Choroid plexus epithelial cell (primary cell): ENCODE measurements at regions not wholly inside any gene's neighbourhood (a gene's known extent, or its start where the extent isn't known, plus 50 kb on each side); places are given as distances from the start of the nearest gene placed in this dataset.

Experiments used
- DNase-seq: peaks from one replicate; pipeline ENCODE4 v3.0.0-alpha.2; 2010; ENCODE audit warnings: low read depth
- H3K4me3 ChIP-seq: 2 replicates; pipeline ENCODE4 v1.5.1; 2011; ENCODE audit warnings: low read depth, mild to moderate bottlenecking, control low read depth, low read length, moderate library complexity
- CTCF ChIP-seq: conservative IDR thresholded peaks from 2 replicates; pipeline ENCODE4 v1.5.1; 2011; ENCODE audit warnings: low read depth, mild to moderate bottlenecking, control low read depth, inconsistent platforms, low read length, moderate library complexity

GRCh38 chr2:75340560-75340959, 141.2 kb upstream of the TACR1 start:
- TF ChIP-seq CTCF: no peak
- no peak for DNase-seq

GRCh38 chr2:75338461-75338860, 139.1 kb upstream of the TACR1 start:
- DNase-seq: no peak
- TF ChIP-seq CTCF: no peak
- H3K4me3 ChIP-seq: no peak overlapping the region

More at GRCh38 chr2:75340560-75340959, 141.2 kb upstream of the TACR1 start:
- H3K4me3 ChIP-seq: no peak overlapping the region

GRCh38 chr2:75337619-75338018, 138.3 kb upstream of the TACR1 start:
- no peak for DNase-seq
- no peak for TF ChIP-seq CTCF
- H3K4me3 ChIP-seq: no peak overlapping the region

- DNase-seq: no peak
- H3K4me3 ChIP-seq: no peak overlapping the region
- no peak for TF ChIP-seq CTCF
These were observed 137.7 kb upstream of the TACR1 start for GRCh38 chr2:75337016-75337415.

- no peak for DNase-seq
- TF ChIP-seq CTCF: no peak
- H3K4me3 ChIP-seq: no peak overlapping the region
These were observed 137.1 kb upstream of the TACR1 start for GRCh38 chr2:75336451-75336850.

GRCh38 chr2:75334076-75334475, 134.8 kb upstream of the TACR1 start:
- H3K4me3 ChIP-seq: no peak overlapping the region

More at GRCh38 chr2:75334076-75334475, 134.8 kb upstream of the TACR1 start:
- no peak for DNase-seq
- no peak for TF ChIP-seq CTCF
